ENCODE measurements at regions not wholly inside any gene's neighbourhood (a gene's known extent, or its start where the extent isn't known, plus 50 kb on each side); places are given as distances from the start of the nearest gene placed in this dataset.

GRCh38 chr4:182074139-182074538 lies 169.1 kb upstream of the TENM3 start:
- H3K4me3 ChIP-seq (ENCODE audit: low read depth, low read length), result no peak overlapping the region
- no peak for DNase-seq (ENCODE audit: low read depth)
- TF ChIP-seq CTCF (IDR thresholded peaks at IDR 0.05; ENCODE audit: insufficient read depth, low read length), result no peak

DNA sequence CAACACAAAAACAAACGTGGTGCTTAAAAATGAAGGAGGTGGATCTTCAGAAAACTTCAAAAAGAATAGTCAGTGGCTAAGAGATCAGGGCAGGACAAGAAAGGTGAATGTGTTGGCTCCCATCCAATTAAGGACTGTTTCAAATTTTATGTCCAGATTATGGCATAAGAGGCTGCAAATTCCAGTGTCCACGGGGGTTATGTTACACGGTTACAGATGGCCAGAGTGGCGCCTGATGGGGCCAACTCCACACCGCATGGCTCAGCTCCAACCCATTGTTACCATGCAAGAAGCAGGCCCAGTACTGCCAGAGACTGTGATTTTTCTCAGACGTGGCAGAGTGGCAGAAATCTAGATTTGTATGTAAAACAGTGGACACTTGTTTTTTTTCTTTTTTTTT lies 168.4 kb upstream of the TENM3 start:
- DNase-seq (ENCODE audit: low read depth), result peak; percentile 4
- H3K4me3 ChIP-seq (ENCODE audit: low read depth, low read length), result no peak overlapping the region
- no peak for TF ChIP-seq CTCF (IDR thresholded peaks at IDR 0.05; ENCODE audit: insufficient read depth, low read length)

- TF ChIP-seq CTCF (IDR thresholded peaks at IDR 0.05; ENCODE audit: insufficient read depth, low read length), result no peak
- no peak for DNase-seq (ENCODE audit: low read depth)
- no peak overlapping the region for H3K4me3 ChIP-seq (ENCODE audit: low read depth, low read length)
Measured at GRCh38 chr4:182082910-182083309, 160.3 kb upstream of the TENM3 start.

GRCh38 chr4:182083671-182084410 lies 159.4 kb upstream of the TENM3 start:
- no peak for TF ChIP-seq CTCF (IDR thresholded peaks at IDR 0.05; ENCODE audit: insufficient read depth, low read length)
- no peak for DNase-seq (ENCODE audit: low read depth)
- no peak overlapping the region for H3K4me3 ChIP-seq (ENCODE audit: low read depth, low read length)

GRCh38 chr4:182085051-182085480 lies 158.1 kb upstream of the TENM3 start:
- no peak for TF ChIP-seq CTCF (IDR thresholded peaks at IDR 0.05; ENCODE audit: insufficient read depth, low read length)
- no peak overlapping the region for H3K4me3 ChIP-seq (ENCODE audit: low read depth, low read length)
- DNase-seq (ENCODE audit: low read depth), result no peak

- no peak for TF ChIP-seq CTCF (IDR thresholded peaks at IDR 0.05; ENCODE audit: insufficient read depth, low read length)
- peak; percentile 17 for DNase-seq (ENCODE audit: low read depth)
Measured at GRCh38 chr4:182089326-182089725, 153.9 kb upstream of the TENM3 start.

DNA sequence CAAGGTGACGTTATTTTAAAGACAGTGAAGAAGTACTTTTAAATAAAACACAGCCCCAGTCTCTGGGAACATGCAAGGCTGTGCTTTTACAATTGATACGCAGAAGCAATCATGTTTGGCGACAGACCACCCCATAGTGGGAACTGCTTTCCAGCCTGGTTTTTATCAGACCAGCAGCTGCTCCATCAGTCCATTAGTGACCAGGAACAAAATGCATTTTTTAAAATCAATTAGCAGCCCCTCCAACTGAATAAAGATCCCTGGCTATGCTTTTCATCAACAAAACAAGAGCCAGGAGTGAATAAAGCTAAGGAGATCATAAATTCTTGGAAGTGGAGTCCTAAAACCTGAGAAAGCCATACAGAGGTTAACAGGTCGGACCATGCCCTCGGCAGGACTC lies 153.0 kb upstream of the TENM3 start:
- DNase-seq (ENCODE audit: low read depth), result no peak
- H3K4me3 ChIP-seq (ENCODE audit: low read depth, low read length), result no peak overlapping the region
- no peak for TF ChIP-seq CTCF (IDR thresholded peaks at IDR 0.05; ENCODE audit: insufficient read depth, low read length)

More at GRCh38 chr4:182089326-182089725, 153.9 kb upstream of the TENM3 start:
- no peak overlapping the region for H3K4me3 ChIP-seq (ENCODE audit: low read depth, low read length)
